HG03460 (cell line): ENCODE measurements at regions not wholly inside any gene's neighbourhood (a gene's known extent, or its start where the extent isn't known, plus 50 kb on each side); places are given as distances from the start of the nearest gene placed in this dataset.

Experiments
- ATAC-seq: cut with Tn5 transposase; IDR thresholded peaks from one replicate; pipeline ENCODE4 v1.9.1; 2021; ENCODE audit not compliant: unreplicated experiment

GRCh38 chr1:200253774-200254495 is 155.9 kb downstream of the ZNF281 start:
- ATAC-seq, result no peak

GRCh38 chr1:200252531-200252930 is 157.3 kb downstream of the ZNF281 start:
- ATAC-seq, result no peak

DNA sequence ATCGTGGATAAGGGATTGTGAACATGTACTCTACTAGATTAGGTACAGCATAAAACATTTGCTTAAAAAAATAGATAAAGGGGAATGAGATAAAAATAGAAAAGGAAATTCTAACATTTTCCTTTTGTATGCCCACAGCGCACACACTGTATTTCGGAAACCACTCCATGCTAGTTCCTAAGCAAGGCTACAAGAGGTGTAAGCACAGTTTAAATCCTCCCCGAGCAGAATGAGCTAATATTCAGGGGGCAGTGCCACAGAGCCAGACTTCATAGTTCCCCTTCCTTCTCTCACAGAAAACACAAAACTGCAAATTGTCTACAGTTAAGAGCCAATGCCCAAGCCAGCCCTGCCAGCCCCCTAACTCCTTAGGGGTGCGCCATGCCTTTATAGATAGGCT is 159.4 kb downstream of the ZNF281 start:
- no peak for ATAC-seq

- ATAC-seq, result no peak
These were observed 161.3 kb downstream of the ZNF281 start for GRCh38 chr1:200248541-200248940.

DNA sequence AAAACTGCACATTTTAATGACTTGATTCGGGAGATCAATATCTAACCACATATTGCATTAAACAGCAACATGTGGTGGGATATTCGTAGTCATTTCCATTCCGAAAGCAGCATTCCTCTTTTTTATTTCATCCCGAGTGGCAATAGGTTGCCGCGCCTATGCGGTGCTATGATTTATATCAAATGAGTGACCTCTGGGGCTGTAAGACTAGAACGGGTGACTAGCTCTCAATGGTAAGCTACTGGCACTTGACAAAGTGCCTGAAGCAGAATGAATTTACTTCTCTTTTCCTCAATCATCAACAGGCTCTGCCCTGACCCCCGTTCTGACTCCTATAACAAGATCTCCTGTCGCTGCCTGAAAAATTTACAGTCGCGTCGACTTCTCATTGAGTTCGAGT is 162.3 kb downstream of the ZNF281 start:
- ATAC-seq, result no peak

- ATAC-seq, result no peak
These were observed 164.4 kb downstream of the ZNF281 start for GRCh38 chr1:200245473-200245872.

GRCh38 chr1:200243042-200243437 is 166.8 kb downstream of the ZNF281 start:
- ATAC-seq, result no peak

- no peak for ATAC-seq
These were observed 167.5 kb downstream of the ZNF281 start for GRCh38 chr1:200242110-200243041.

DNA sequence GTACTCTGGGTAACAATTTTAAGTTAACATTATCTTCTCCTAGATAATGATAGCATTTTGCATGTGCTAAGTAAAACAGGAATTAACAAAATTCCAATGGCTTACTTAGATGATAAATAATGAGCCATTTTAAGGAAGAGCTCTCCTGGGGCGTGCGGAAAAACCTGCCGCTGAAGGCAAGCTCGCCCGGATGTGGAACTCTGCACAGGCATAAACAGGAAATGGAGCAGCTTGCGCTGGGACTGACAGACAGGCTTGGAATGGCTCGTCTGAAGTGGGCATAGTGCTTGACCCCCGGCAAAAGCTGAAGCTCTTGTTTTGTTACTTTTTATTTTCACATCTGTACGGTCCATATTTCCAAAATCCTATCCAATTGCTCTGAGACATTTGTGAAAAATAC is 169.2 kb downstream of the ZNF281 start:
- ATAC-seq, result no peak

DNA sequence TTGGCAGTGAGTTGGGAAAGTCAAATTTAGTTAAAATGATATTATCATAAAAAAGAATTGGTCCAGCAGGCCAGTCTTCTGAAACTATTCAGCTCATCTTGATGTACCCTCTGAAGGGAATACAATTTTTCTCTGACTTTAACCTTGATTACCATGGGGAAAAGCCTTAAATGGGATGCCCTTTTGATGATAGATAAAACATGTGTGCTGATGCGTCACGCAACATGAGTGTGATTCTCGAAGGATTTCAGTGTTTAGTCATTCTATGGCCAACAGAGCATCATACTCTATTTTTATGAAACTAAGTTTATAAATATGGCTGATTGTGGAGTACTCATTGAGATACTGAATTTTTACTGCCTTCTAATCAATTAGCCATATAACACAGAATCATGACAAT is 171.5 kb downstream of the ZNF281 start:
- no peak for ATAC-seq

DNA sequence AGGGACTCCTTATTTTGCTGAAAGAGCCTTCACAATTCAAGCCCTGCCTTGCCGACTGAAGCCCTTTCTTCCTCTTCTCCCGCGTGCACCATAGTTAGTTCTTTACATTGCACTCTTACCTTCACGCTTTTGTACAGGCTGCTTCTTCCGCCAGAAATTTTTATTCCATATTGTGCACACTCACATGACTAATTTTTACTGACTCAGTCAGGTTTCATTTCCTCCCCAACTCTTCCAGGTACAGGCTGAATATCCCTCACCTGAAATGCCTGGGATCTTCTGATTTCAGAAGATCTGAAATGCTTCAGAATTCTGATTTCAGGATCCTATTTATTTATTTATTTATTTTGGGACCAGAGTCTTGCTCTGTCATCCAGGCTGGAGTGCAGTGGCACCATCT is 172.8 kb downstream of the ZNF281 start:
- no peak for ATAC-seq

DNA sequence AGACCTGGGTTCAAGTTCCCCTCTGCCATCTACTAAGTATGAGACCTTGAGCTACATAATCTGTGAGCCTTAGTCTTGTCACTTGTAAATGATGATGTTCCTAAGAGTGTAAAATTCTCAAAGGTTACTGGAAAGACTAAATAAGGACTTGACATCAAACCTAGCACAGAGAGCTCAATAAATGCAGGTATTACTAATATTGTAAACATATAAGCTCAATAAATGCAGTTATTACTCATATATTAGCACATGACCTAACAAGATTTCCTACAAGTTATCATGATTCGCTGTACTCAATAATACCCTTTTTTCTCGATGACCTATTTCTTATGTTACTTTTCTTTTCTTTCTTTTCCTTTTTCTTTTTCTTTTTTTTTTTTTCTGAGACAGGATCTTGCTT is 174.9 kb downstream of the ZNF281 start:
- no peak for ATAC-seq

DNA sequence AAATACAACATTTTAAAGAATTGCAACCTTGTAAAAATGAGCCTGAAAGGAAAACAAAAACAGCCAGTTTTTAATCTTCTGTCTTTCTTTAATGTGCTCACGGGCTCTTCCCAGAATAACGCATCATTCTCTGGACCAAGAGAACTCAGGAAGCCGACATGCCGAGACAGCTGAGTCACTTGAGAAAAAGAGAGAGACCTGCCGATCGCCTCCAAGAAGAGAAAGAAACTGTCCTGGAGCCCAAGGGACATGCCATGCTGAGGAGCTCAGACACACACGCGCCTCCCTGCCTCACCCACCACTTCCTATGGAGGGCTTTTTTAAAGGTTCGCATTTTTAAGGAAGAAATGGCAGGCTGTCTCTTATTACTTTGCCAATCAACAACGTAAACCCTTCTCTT is 176.4 kb downstream of the ZNF281 start:
- ATAC-seq, result no peak

- no peak for ATAC-seq
These were observed 178.0 kb downstream of the ZNF281 start for GRCh38 chr1:200231787-200232231.

GRCh38 chr1:200230671-200231070 is 179.2 kb downstream of the ZNF281 start:
- no peak for ATAC-seq

DNA sequence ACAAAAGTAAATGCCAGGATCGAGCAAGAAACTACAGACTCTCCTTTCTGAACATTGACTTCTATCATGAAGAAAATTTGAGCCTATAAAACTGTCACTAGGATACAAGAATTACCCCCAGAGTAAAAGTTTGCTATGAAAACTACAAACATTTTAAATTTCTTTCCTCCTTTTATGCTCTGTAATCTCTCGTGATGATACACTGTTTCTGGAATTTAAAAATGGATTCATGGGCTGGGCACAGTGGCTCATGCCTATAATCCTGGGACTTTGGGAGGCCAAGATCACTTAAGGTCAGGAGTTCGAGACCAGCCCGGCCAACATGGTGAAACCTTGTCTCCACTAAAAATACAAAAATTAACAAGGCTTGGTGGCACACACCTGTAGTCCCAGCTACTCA is 181.3 kb downstream of the ZNF281 start:
- no peak for ATAC-seq

DNA sequence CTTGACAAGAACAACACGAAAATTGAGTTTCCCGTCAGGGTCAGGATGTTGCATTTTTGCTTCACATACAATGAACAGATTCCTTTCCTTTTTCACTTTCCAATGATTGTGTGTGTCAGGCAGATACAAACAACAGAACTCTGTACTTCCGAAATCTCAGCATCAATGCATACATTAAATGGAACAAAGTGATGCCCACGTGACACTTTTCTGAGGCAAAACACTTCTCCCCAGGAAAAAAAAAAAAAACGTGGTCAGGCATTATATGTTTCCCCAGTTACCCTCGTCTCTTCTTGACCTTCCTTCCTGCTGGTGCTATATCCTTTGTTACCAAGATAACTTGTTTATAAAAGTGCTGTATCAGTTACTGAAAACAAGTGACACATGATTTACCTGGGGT is 181.8 kb downstream of the ZNF281 start:
- ATAC-seq, result no peak
